ENCODE measurements at regions not wholly inside any gene's neighbourhood (a gene's known extent, or its start where the extent isn't known, plus 50 kb on each side); places are given as distances from the start of the nearest gene placed in this dataset.

GRCh38 chr4:8704632-8705031 lies 112.1 kb downstream of the CPZ start:
- TF ChIP-seq CTCF (IDR thresholded peaks at IDR 0.05) (no peak), EP300 (IDR thresholded peaks at IDR 0.05) (no peak), POLR2A (IDR thresholded peaks at IDR 0.05) (no peak)

All from tibial nerve (tissue), 4 donors.